ENCODE measurements at regions not wholly inside any gene's neighbourhood (a gene's known extent, or its start where the extent isn't known, plus 50 kb on each side); places are given as distances from the start of the nearest gene placed in this dataset.

GRCh38 chr2:43062058-43062457 is 164.3 kb downstream of the ZFP36L2 start:
- peaks cover 0 to 11% of the 10 kb centered on the region in 2 donors for H3K9me3 ChIP-seq
- TF ChIP-seq CTCF (IDR thresholded peaks at IDR 0.05) = no peak
- no peak overlapping the region for H3K4me3 ChIP-seq
- DNase-seq (ENCODE audit: low spot score) = no peak
- no peaks in the 10 kb centered on the region for H3K36me3 ChIP-seq
- H3K4me1 ChIP-seq = peaks cover 0 to 19% of the 10 kb centered on the region in 2 donors
- no peaks in the 10 kb centered on the region for H3K27me3 ChIP-seq
- H3K27ac ChIP-seq = no peak overlapping the region

- no peak overlapping the region for H3K27ac ChIP-seq
- no peaks in the 10 kb centered on the region for H3K27me3 ChIP-seq
- H3K9me3 ChIP-seq = peaks cover 0 to 11% of the 10 kb centered on the region in 2 donors
- peaks cover 0 to 24% of the 10 kb centered on the region in 2 donors for H3K4me1 ChIP-seq
- DNase-seq (ENCODE audit: low spot score) = no peak
- TF ChIP-seq CTCF (IDR thresholded peaks at IDR 0.05) = no peak
- H3K36me3 ChIP-seq = no peaks in the 10 kb centered on the region
- no peak overlapping the region for H3K4me3 ChIP-seq
Observed at GRCh38 chr2:43060390-43061016, 165.9 kb downstream of the ZFP36L2 start.

GRCh38 chr2:43059183-43059897 is 167.1 kb downstream of the ZFP36L2 start:
- H3K27me3 ChIP-seq = no peaks in the 10 kb centered on the region
- peaks cover 0 to 11% of the 10 kb centered on the region in 2 donors for H3K9me3 ChIP-seq
- no peaks in the 10 kb centered on the region for H3K36me3 ChIP-seq
- H3K27ac ChIP-seq = peak overlapping the region; percentile 35 to 37
- no peak for TF ChIP-seq CTCF (IDR thresholded peaks at IDR 0.05)
- no peak overlapping the region for H3K4me3 ChIP-seq
- H3K4me1 ChIP-seq = peaks cover 0 to 33% of the 10 kb centered on the region in 2 donors
- DNase-seq (ENCODE audit: low spot score) = peak; percentile 80

- H3K4me1 ChIP-seq = peaks cover 0 to 37% of the 10 kb centered on the region in 2 donors
- no peak overlapping the region for H3K27ac ChIP-seq
- H3K4me3 ChIP-seq = no peak overlapping the region
- H3K27me3 ChIP-seq = no peaks in the 10 kb centered on the region
- DNase-seq (ENCODE audit: low spot score) = no peak
- no peaks in the 10 kb centered on the region for H3K36me3 ChIP-seq
- TF ChIP-seq CTCF (IDR thresholded peaks at IDR 0.05) = no peak
- peaks cover 0 to 11% of the 10 kb centered on the region in 2 donors for H3K9me3 ChIP-seq
Observed at GRCh38 chr2:43058726-43059110, 167.7 kb downstream of the ZFP36L2 start.

- Histone ChIP-seq H3K4me3 (no peak overlapping the region), H3K36me3 (no peaks in the 10 kb centered on the region), H3K4me1 (peaks cover 0 to 37% of the 10 kb centered on the region in 2 donors), H3K9me3 (peaks cover 0 to 11% of the 10 kb centered on the region in 2 donors), H3K27ac (no peak overlapping the region), H3K27me3 (no peaks in the 10 kb centered on the region)
- no peak for DNase-seq (ENCODE audit: low spot score)
- no peak for TF ChIP-seq CTCF (IDR thresholded peaks at IDR 0.05)
Observed at GRCh38 chr2:43057742-43058725, 168.4 kb downstream of the ZFP36L2 start.
